Kidney (tissue), 13 donors: ENCODE measurements at regions not wholly inside any gene's neighbourhood (a gene's known extent, or its start where the extent isn't known, plus 50 kb on each side); places are given as distances from the start of the nearest gene placed in this dataset.

Source experiments
- DNase-seq, 5 donors: peaks; one replicate each; pipeline ENCODE4 v3.0.0-alpha.2; 2013 to 2020
- FAIRE-seq: peaks from 2 replicates; lab custom pipeline; 2012; peaks lifted over from hg19 to GRCh38; lab: Jason Lieb, UNC
- H3K27ac ChIP-seq, 2 donors: one replicate each; pipeline ENCODE4 v1.7.0; 2013; ENCODE audit warnings: low read depth in 2 of 2, low read length in 2 of 2, inconsistent platforms in 1 of 2
- H3K27me3 ChIP-seq: one replicate; pipeline ENCODE4 v1.7.1; 2013; ENCODE audit warnings: low read length, inconsistent platforms; ENCODE audit not compliant: control insufficient read depth, insufficient read depth
- H3K36me3 ChIP-seq, 3 donors: one replicate each; pipeline versions ENCODE4 v1.7.0 to v1.7.1; 2013; ENCODE audit warnings: low read length in 3 of 3, control low read depth in 1 of 3, inconsistent platforms in 1 of 3; ENCODE audit not compliant: insufficient read depth in 3 of 3, control insufficient read depth in 2 of 3
- H3K4me1 ChIP-seq, 3 donors: one replicate each; pipeline versions ENCODE4 v1.7.0 to v1.7.1; 2013; ENCODE audit warnings: low read length in 3 of 3, inconsistent platforms in 1 of 3, low read depth in 1 of 3; ENCODE audit not compliant: control insufficient read depth in 2 of 3, insufficient read depth in 2 of 3
- H3K4me3 ChIP-seq, 3 donors: one replicate each; pipeline versions ENCODE4 v1.7.0 to v1.8.1; 2013; ENCODE audit warnings: low read length in 3 of 3, control low read depth in 1 of 3, inconsistent platforms in 1 of 3
- H3K9ac ChIP-seq, 3 donors: one replicate each; pipeline versions ENCODE4 v1.7.0 to v1.7.1; 2013; ENCODE audit warnings: low read length in 3 of 3, control low read depth in 1 of 3, inconsistent platforms in 1 of 3
- H3K9me3 ChIP-seq, 3 donors: one replicate each; pipeline versions ENCODE4 v1.7.0 to v1.7.1; 2013; ENCODE audit warnings: low read length in 3 of 3, control low read depth in 1 of 3, inconsistent platforms in 1 of 3; ENCODE audit not compliant: control insufficient read depth in 2 of 3, insufficient read depth in 1 of 3
- CTCF ChIP-seq: IDR thresholded peaks from 3 replicates; pipeline ENCODE4 v1.5.1; 2012; ENCODE audit warnings: mild to moderate bottlenecking, moderate library complexity, borderline replicate concordance; ENCODE audit not compliant: insufficient read depth; ENCODE audit errors: extremely low read depth
- intact Hi-C: fragments of 100-400 bp; cut with DNase I; formaldehyde crosslinking; loops from one replicate; pipeline ENCODE4 v1.11.1; 2022
- donor health status: control.
- donor health status: control.
- donor health status: control.
- donor health status: control.
- donor health status: control.
- donor health status: DM: yes; HTN: yes; CAD: no.
- donor health status: Normal renal cell carcinoma (clear cell type).

GRCh38 chr7:88589927-88590326 lies 169.6 kb upstream of the ZNF804B start:
- no peak overlapping the region for H3K4me3 ChIP-seq
- no peak for FAIRE-seq
- no peak for DNase-seq
- intact Hi-C loops = no loop called here
- H3K9ac ChIP-seq = no peak overlapping the region
- H3K4me1 ChIP-seq = no peaks in the 10 kb centered on the region
- no peak for TF ChIP-seq CTCF
- H3K27ac ChIP-seq = no peak overlapping the region
- peaks cover 0 to 5% (median 3%) of the 10 kb centered on the region in 3 donors for H3K9me3 ChIP-seq
- H3K27me3 ChIP-seq = no peaks in the 10 kb centered on the region
- H3K36me3 ChIP-seq = no peaks in the 10 kb centered on the region

GRCh38 chr7:88586890-88587289 lies 172.6 kb upstream of the ZNF804B start:
- FAIRE-seq = no peak
- DNase-seq = no peak
- Histone ChIP-seq H3K9ac (no peak overlapping the region), H3K4me3 (no peak overlapping the region), H3K27ac (no peak overlapping the region), H3K27me3 (no peaks in the 10 kb centered on the region), H3K4me1 (no peaks in the 10 kb centered on the region), H3K9me3 (peaks cover 0 to 3% (median 0%) of the 10 kb centered on the region in 3 donors), H3K36me3 (no peaks in the 10 kb centered on the region)
- no peak for TF ChIP-seq CTCF
- intact Hi-C loops = no loop called here

GRCh38 chr7:88586219-88586618 lies 173.3 kb upstream of the ZNF804B start:
- Histone ChIP-seq H3K4me3 (no peak overlapping the region), H3K27me3 (no peaks in the 10 kb centered on the region), H3K27ac (no peak overlapping the region), H3K9me3 (no peaks in the 10 kb centered on the region), H3K9ac (no peak overlapping the region), H3K36me3 (no peaks in the 10 kb centered on the region), H3K4me1 (no peaks in the 10 kb centered on the region)
- no peak for TF ChIP-seq CTCF
- no peak for DNase-seq
- intact Hi-C loops = no loop called here
- FAIRE-seq = no peak

- no peak for TF ChIP-seq CTCF
- peaks cover 0 to 4% (median 0%) of the 10 kb centered on the region in 3 donors for H3K9me3 ChIP-seq
- H3K9ac ChIP-seq = no peak overlapping the region
- DNase-seq (no peak), FAIRE-seq (no peak)
- H3K27ac ChIP-seq = no peak overlapping the region
- H3K36me3 ChIP-seq = no peaks in the 10 kb centered on the region
- intact Hi-C loops = no loop called here
- no peaks in the 10 kb centered on the region for H3K4me1 ChIP-seq
- no peak overlapping the region for H3K4me3 ChIP-seq
- no peaks in the 10 kb centered on the region for H3K27me3 ChIP-seq
Measured at GRCh38 chr7:88576720-88577119, 182.8 kb upstream of the ZNF804B start.
